Hematopoietic multipotent progenitor cell (in vitro differentiated cells): ENCODE measurements at regions not wholly inside any gene's neighbourhood (a gene's known extent, or its start where the extent isn't known, plus 50 kb on each side); places are given as distances from the start of the nearest gene placed in this dataset.

Source experiments
- DNase-seq, 3 donors: peaks; one replicate each; pipeline ENCODE4 v3.0.0-alpha.2; 2011 to 2015; ENCODE audit warnings: low read depth in 2 of 3, low spot score in 2 of 3

- DNase-seq: no peak
Measured at GRCh38 chr4:173717581-173717980, 187.6 kb upstream of the HAND2 start.

GRCh38 chr4:173714456-173714855 lies 184.4 kb upstream of the HAND2 start:
- DNase-seq: no peak

- DNase-seq: no peak
Measured at GRCh38 chr4:173713026-173713425, 183.0 kb upstream of the HAND2 start.

GRCh38 chr4:173707658-173708419 lies 177.8 kb upstream of the HAND2 start:
- DNase-seq: no peak

- no peak for DNase-seq
Measured at GRCh38 chr4:173704201-173704600, 174.2 kb upstream of the HAND2 start.

- no peak for DNase-seq
Measured at GRCh38 chr4:173703021-173703420, 173.0 kb upstream of the HAND2 start.

- DNase-seq: no peak
Measured at GRCh38 chr4:173700650-173701049, 170.6 kb upstream of the HAND2 start.

- no peak for DNase-seq
Measured at GRCh38 chr4:173699841-173700475, 169.9 kb upstream of the HAND2 start.

- DNase-seq: no peak
Measured at GRCh38 chr4:173698557-173699262, 168.7 kb upstream of the HAND2 start.

- DNase-seq: no peak
Measured at GRCh38 chr4:173697840-173698239, 167.8 kb upstream of the HAND2 start.

- DNase-seq: no peak
Measured at GRCh38 chr4:173696551-173696950, 166.5 kb upstream of the HAND2 start.

- DNase-seq: no peak
Measured at GRCh38 chr4:173696011-173696410, 166.0 kb upstream of the HAND2 start.

GRCh38 chr4:173685831-173686210 lies 155.8 kb upstream of the HAND2 start:
- DNase-seq: no peak

GRCh38 chr4:173685165-173685830 lies 155.3 kb upstream of the HAND2 start:
- DNase-seq: no peak

- no peak for DNase-seq
Measured at GRCh38 chr4:173684223-173684622, 154.2 kb upstream of the HAND2 start.

GRCh38 chr4:173682609-173683008 lies 152.6 kb upstream of the HAND2 start:
- no peak for DNase-seq

GRCh38 chr4:173680278-173680677 lies 150.2 kb upstream of the HAND2 start:
- DNase-seq: no peak

- no peak for DNase-seq
Measured at GRCh38 chr4:173675446-173675845, 145.4 kb upstream of the HAND2 start.

- no peak for DNase-seq
Measured at GRCh38 chr4:173669460-173670179, 139.6 kb upstream of the HAND2 start.

GRCh38 chr4:173661001-173661400 lies 131.0 kb upstream of the HAND2 start:
- DNase-seq: no peak

GRCh38 chr4:173656898-173657297 lies 126.9 kb upstream of the HAND2 start:
- DNase-seq: no peak
